ENCODE measurements at regions not wholly inside any gene's neighbourhood (a gene's known extent, or its start where the extent isn't known, plus 50 kb on each side); places are given as distances from the start of the nearest gene placed in this dataset.

DNA sequence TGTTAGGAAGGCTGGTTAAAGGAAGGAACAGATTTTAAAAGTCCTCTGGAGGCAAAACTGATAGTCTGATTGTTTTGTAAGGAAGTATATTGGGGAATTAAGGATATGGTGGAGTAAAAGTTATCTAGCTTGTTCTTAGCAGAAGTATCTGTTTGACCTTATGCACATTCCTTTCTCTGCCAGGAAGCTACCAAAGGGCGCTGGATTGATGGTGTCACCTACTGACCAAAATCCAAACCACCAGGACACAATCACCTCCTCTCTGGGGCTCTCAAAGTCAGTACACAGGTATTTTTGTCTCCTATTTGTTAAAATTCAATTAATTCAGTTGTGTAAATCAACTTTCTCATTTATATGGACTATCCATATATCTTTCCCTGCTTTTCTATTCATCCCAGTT, 484.5 kb downstream of the NUP35 start:
- no peaks in the 10 kb centered on the region for H3K36me3 ChIP-seq (ENCODE audit: control insufficient read depth, insufficient read depth, low read length)
- no peak for DNase-seq (ENCODE audit: low read depth in 4 of 6, low spot score in 6 of 6)
- no CpG with 5 or more reads among the region's 1 CpG for WGBS (ENCODE audit: insufficient coverage)
- H3K4me3 ChIP-seq (ENCODE audit: low read depth, low read length): no peak overlapping the region
- no peak overlapping the region for H3K27ac ChIP-seq (ENCODE audit: low read depth, low read length)
- no peaks in the 10 kb centered on the region for H3K27me3 ChIP-seq (ENCODE audit: control insufficient read depth, insufficient read depth, low read length)
- no peaks in the 10 kb centered on the region for H3K9me3 ChIP-seq (ENCODE audit: control insufficient read depth, insufficient read depth, low read length)
- H3K4me1 ChIP-seq (ENCODE audit: control insufficient read depth, insufficient read depth, low read length): no peaks in the 10 kb centered on the region

DNA sequence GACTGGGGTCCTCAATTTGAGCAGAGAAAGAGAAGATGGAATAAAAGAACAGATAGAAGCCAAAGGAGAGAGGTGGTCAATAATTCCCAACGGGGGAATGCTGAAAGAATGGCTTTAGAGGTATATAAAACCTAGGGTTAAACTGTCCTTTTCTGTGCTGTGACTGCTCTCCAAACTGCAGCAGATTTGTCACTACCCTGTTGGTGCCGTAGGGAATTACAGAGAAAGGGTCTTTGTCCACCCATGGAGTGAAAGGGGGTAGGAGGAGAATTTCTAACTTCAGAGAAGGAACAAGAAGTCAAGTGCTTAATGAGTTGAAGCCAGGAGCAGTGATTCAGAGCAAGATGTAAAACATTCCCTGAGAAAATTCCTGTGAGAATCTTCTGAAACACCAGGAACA, 486.5 kb downstream of the NUP35 start:
- H3K4me3 ChIP-seq (ENCODE audit: low read depth, low read length): no peak overlapping the region
- H3K36me3 ChIP-seq (ENCODE audit: control insufficient read depth, insufficient read depth, low read length): no peaks in the 10 kb centered on the region
- H3K27ac ChIP-seq (ENCODE audit: low read depth, low read length): no peak overlapping the region
- WGBS (ENCODE audit: insufficient coverage): 29% methylated on average over 2 of the region's 2 CpGs
- no peaks in the 10 kb centered on the region for H3K9me3 ChIP-seq (ENCODE audit: control insufficient read depth, insufficient read depth, low read length)
- H3K27me3 ChIP-seq (ENCODE audit: control insufficient read depth, insufficient read depth, low read length): no peaks in the 10 kb centered on the region
- H3K4me1 ChIP-seq (ENCODE audit: control insufficient read depth, insufficient read depth, low read length): no peaks in the 10 kb centered on the region
- no peak for DNase-seq (ENCODE audit: low read depth in 4 of 6, low spot score in 6 of 6)

DNA sequence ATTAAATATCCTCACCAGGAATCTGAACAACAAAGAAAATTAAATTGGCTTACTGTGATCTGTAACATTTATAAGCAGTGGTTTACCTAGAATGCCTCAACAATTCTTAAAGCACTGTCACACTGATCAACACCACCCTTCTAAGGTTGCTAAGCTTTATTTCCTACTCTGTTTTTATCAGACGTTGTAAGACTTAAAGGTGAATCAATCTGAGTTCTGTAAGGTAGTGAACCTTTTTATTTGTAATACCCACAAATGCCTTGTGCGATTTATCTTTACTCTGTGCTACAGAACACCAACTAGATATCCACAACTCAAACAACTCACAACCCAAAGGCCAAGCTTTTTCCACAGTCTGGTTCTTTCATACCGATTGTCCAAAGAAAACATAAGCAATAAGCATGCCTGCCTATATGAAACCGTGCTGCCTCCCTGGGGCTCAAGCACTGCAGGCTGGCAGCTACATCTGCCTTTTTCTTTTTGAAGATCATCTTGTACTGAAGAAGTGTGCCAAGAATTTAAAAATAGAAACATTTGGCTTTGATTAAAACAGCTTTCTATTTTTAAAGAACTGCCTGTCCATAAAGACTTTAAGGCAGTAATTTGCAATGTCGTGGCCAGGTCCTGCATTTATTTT, 490.7 kb downstream of the NUP35 start:
- DNase-seq (ENCODE audit: low read depth in 4 of 6, low spot score in 6 of 6): peak in 3 of 6 donors; percentile 7 to 87 (median 61)
- Histone ChIP-seq H3K27me3 (ENCODE audit: control insufficient read depth, insufficient read depth, low read length) (no peaks in the 10 kb centered on the region), H3K9me3 (ENCODE audit: control insufficient read depth, insufficient read depth, low read length) (no peaks in the 10 kb centered on the region), H3K36me3 (ENCODE audit: control insufficient read depth, insufficient read depth, low read length) (no peaks in the 10 kb centered on the region), H3K4me1 (ENCODE audit: control insufficient read depth, insufficient read depth, low read length) (no peaks in the 10 kb centered on the region), H3K27ac (ENCODE audit: low read depth, low read length) (no peak overlapping the region), H3K4me3 (ENCODE audit: low read depth, low read length) (no peak overlapping the region)
- 48% methylated on average over 2 of the region's 5 CpGs for whole genome bisulfite sequencing (ENCODE audit: insufficient coverage)

DNA sequence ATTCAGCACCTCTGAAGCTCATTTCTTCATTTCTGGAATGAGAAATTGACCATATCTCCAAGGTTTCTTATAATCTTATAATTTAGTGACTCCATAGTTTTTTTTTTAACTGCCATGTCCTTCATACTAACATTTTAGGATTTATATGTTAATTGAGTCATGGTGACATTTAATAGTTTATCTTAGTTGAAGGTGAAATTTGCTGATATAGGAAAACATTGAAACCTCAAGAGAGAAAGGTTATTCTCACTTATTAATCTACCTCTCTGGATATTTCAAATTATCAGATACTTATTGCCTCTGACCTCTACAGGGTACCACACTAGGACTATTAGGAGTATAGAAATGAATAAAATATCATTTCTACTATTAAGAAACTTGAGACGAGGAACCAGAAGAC, 499.0 kb downstream of the NUP35 start:
- no CpG with 5 or more reads among the region's 1 CpG for WGBS (ENCODE audit: insufficient coverage)
- no peak overlapping the region for H3K4me3 ChIP-seq (ENCODE audit: low read depth, low read length)
- H3K4me1 ChIP-seq (ENCODE audit: control insufficient read depth, insufficient read depth, low read length): no peaks in the 10 kb centered on the region
- no peak overlapping the region for H3K27ac ChIP-seq (ENCODE audit: low read depth, low read length)
- no peaks in the 10 kb centered on the region for H3K27me3 ChIP-seq (ENCODE audit: control insufficient read depth, insufficient read depth, low read length)
- H3K9me3 ChIP-seq (ENCODE audit: control insufficient read depth, insufficient read depth, low read length): no peaks in the 10 kb centered on the region
- no peaks in the 10 kb centered on the region for H3K36me3 ChIP-seq (ENCODE audit: control insufficient read depth, insufficient read depth, low read length)
- DNase-seq (ENCODE audit: low read depth in 4 of 6, low spot score in 6 of 6): no peak

DNA sequence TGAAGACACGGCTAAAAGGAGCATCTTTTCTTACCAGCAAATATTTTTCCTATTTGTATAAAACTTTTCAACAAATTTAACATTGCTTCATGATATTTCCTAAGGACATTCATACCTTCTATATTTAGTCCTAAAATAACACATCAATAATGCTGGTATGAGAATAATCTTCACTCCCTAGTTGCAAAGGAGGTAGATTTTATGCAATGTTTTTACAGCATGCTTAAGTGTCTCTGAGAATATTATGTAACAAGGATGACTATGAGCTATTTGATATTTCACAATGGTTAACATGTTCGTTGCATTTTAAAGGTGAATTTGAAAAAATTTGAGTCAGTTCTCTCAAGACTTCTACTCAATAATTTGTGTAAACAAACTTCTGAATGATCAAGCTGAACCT, 506.7 kb downstream of the NUP35 start:
- H3K36me3 ChIP-seq (ENCODE audit: control insufficient read depth, insufficient read depth, low read length): no peaks in the 10 kb centered on the region
- no peaks in the 10 kb centered on the region for H3K4me1 ChIP-seq (ENCODE audit: control insufficient read depth, insufficient read depth, low read length)
- 100% methylated on average over 1 of the region's 2 CpGs for WGBS (ENCODE audit: insufficient coverage)
- no peaks in the 10 kb centered on the region for H3K27me3 ChIP-seq (ENCODE audit: control insufficient read depth, insufficient read depth, low read length)
- no peak overlapping the region for H3K27ac ChIP-seq (ENCODE audit: low read depth, low read length)
- no peaks in the 10 kb centered on the region for H3K9me3 ChIP-seq (ENCODE audit: control insufficient read depth, insufficient read depth, low read length)
- no peak overlapping the region for H3K4me3 ChIP-seq (ENCODE audit: low read depth, low read length)
- DNase-seq (ENCODE audit: low read depth in 4 of 6, low spot score in 6 of 6): no peak

DNA sequence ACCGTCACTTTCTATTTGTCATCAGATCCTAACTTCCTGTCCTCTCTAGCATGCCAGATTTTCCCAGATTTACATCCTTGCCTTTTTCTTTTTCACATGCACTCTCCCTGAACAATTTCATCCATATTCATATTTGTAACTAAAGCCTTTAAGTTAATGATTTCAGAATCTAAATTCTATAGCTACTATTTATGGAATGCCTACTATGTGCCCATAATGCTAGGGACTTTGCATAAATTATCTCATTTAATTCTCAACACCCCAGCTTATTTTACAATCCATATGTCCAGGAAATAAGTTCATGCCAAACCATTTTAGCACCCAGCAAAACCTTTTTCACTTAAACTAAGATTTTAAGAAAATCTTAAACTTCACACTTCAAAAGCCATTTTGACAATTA, 531.9 kb downstream of the NUP35 start:
- WGBS (ENCODE audit: insufficient coverage): 93% methylated on average over 1 of the region's 1 CpG
- H3K36me3 ChIP-seq (ENCODE audit: control insufficient read depth, insufficient read depth, low read length): no peaks in the 10 kb centered on the region
- no peak overlapping the region for H3K27ac ChIP-seq (ENCODE audit: low read depth, low read length)
- H3K4me1 ChIP-seq (ENCODE audit: control insufficient read depth, insufficient read depth, low read length): no peaks in the 10 kb centered on the region
- no peaks in the 10 kb centered on the region for H3K27me3 ChIP-seq (ENCODE audit: control insufficient read depth, insufficient read depth, low read length)
- H3K9me3 ChIP-seq (ENCODE audit: control insufficient read depth, insufficient read depth, low read length): peaks cover 1% of the 10 kb centered on the region
- no peak overlapping the region for H3K4me3 ChIP-seq (ENCODE audit: low read depth, low read length)
- peak in 1 of 6 donors; percentile 64 for DNase-seq (ENCODE audit: low read depth in 4 of 6, low spot score in 6 of 6)

DNA sequence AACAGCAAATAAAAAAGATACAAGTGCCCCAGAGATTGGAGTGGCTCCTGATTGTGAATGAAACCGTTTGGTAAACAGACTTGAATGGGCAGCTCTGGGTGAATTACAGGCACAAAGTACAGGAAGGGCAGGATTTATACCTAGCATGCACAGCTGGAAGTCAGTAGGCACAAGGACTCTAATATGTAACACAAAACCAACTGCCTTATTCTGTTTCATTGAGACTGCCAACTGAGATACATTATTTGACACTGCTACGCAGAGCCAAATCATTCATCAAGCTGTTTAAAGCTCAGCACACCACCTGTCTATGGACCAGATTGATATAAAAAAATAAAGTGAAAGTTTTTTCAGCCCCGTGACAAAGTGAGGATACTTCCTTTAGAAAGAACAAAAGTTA, 541.2 kb downstream of the NUP35 start:
- no peak overlapping the region for H3K4me3 ChIP-seq (ENCODE audit: low read depth, low read length)
- no CpG with 5 or more reads among the region's 3 CpGs for WGBS (ENCODE audit: insufficient coverage)
- H3K36me3 ChIP-seq (ENCODE audit: control insufficient read depth, insufficient read depth, low read length): no peaks in the 10 kb centered on the region
- no peaks in the 10 kb centered on the region for H3K4me1 ChIP-seq (ENCODE audit: control insufficient read depth, insufficient read depth, low read length)
- H3K27me3 ChIP-seq (ENCODE audit: control insufficient read depth, insufficient read depth, low read length): no peaks in the 10 kb centered on the region
- no peak overlapping the region for H3K27ac ChIP-seq (ENCODE audit: low read depth, low read length)
- DNase-seq (ENCODE audit: low read depth in 4 of 6, low spot score in 6 of 6): peak in 2 of 6 donors; percentile 42 to 55
- no peaks in the 10 kb centered on the region for H3K9me3 ChIP-seq (ENCODE audit: control insufficient read depth, insufficient read depth, low read length)

DNA sequence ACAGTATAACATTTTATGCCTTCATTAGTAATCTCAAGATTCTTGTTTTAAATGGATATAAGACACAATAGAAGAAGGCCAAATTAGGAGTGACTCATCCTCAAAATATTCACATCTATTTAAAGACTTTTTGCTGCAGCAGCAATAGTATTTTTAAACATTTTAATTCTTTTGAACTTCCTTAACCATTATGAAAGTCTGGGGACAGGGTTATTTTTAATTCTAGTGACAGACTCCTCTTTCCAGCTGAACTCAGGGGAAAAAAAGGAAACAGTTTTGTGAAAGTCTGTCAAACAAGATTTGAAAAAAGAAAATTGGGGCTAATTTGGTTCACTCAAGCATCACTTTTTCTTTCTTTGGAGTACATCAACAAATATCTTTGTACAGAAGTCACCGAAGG, 541.8 kb downstream of the NUP35 start:
- Histone ChIP-seq H3K27me3 (ENCODE audit: control insufficient read depth, insufficient read depth, low read length) (no peaks in the 10 kb centered on the region), H3K9me3 (ENCODE audit: control insufficient read depth, insufficient read depth, low read length) (no peaks in the 10 kb centered on the region), H3K36me3 (ENCODE audit: control insufficient read depth, insufficient read depth, low read length) (no peaks in the 10 kb centered on the region), H3K4me1 (ENCODE audit: control insufficient read depth, insufficient read depth, low read length) (no peaks in the 10 kb centered on the region), H3K27ac (ENCODE audit: low read depth, low read length) (no peak overlapping the region), H3K4me3 (ENCODE audit: low read depth, low read length) (no peak overlapping the region)
- no CpG with 5 or more reads among the region's 1 CpG for WGBS (ENCODE audit: insufficient coverage)
- peak in 1 of 6 donors; percentile 21 for DNase-seq (ENCODE audit: low read depth in 4 of 6, low spot score in 6 of 6)

DNA sequence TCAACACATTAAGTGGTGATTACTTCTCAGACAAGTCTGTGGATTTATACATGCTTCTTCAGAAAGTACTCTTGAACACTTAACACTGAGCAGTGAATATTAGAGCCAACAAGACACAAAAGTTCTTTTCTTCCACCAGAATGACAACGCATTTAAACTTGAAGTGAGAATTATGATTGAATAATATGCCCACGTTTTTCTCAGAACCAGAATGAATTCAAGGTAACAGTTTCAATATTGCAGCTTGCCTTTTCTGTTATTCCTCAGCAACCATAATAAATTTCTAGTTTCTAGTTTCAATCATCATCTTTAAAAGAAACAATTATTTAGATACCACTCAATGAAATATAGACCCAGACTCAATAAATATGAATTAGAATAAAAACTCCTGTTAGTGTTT, 547.0 kb downstream of the NUP35 start:
- Histone ChIP-seq H3K4me3 (ENCODE audit: low read depth, low read length) (no peak overlapping the region), H3K27ac (ENCODE audit: low read depth, low read length) (no peak overlapping the region), H3K9me3 (ENCODE audit: control insufficient read depth, insufficient read depth, low read length) (no peaks in the 10 kb centered on the region), H3K36me3 (ENCODE audit: control insufficient read depth, insufficient read depth, low read length) (no peaks in the 10 kb centered on the region), H3K27me3 (ENCODE audit: control insufficient read depth, insufficient read depth, low read length) (no peaks in the 10 kb centered on the region), H3K4me1 (ENCODE audit: control insufficient read depth, insufficient read depth, low read length) (no peaks in the 10 kb centered on the region)
- no peak for DNase-seq (ENCODE audit: low read depth in 4 of 6, low spot score in 6 of 6)
- WGBS (ENCODE audit: insufficient coverage): no CpG with 5 or more reads among the region's 2 CpGs

DNA sequence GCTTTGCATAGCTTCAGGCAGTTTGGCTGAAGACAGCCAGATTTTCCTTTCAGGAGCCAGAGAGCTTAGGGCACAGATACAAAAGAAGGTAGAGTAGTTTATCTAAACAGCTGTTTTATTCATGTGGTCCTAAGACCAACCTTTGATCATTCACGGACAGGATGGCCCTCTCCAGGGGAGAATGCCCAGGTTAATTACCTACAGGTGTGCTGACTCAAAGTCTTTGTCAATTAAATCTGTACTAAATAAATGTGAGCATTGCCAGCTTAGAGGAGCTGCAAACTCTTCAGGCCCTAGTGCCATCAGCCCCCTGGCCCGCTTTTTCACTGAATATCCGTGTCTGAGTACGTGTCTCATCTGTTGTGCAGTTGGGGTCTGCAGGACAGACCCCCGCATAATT, 554.7 kb downstream of the NUP35 start:
- Histone ChIP-seq H3K4me1 (ENCODE audit: control insufficient read depth, insufficient read depth, low read length) (no peaks in the 10 kb centered on the region), H3K36me3 (ENCODE audit: control insufficient read depth, insufficient read depth, low read length) (no peaks in the 10 kb centered on the region), H3K27ac (ENCODE audit: low read depth, low read length) (no peak overlapping the region), H3K9me3 (ENCODE audit: control insufficient read depth, insufficient read depth, low read length) (no peaks in the 10 kb centered on the region), H3K27me3 (ENCODE audit: control insufficient read depth, insufficient read depth, low read length) (no peaks in the 10 kb centered on the region), H3K4me3 (ENCODE audit: low read depth, low read length) (no peak overlapping the region)
- DNase-seq (ENCODE audit: low read depth in 4 of 6, low spot score in 6 of 6): no peak
- 60% methylated on average over 1 of the region's 5 CpGs for WGBS (ENCODE audit: insufficient coverage)
